H9 (cell line): ENCODE measurements at regions not wholly inside any gene's neighbourhood (a gene's known extent, or its start where the extent isn't known, plus 50 kb on each side); places are given as distances from the start of the nearest gene placed in this dataset.

Experiments
- DNase-seq: peaks from one replicate; pipeline ENCODE4 v3.0.0-alpha.2; 2017
- H2AFZ ChIP-seq: one replicate; pipeline ENCODE4 v1.6.1; 2013; ENCODE audit warnings: mild to moderate bottlenecking, low read length, control low read depth, moderate library complexity
- H2AK5ac ChIP-seq: 2 replicates; pipeline ENCODE4 v1.6.1; 2013; ENCODE audit warnings: low read length, control low read depth, mixed read lengths; ENCODE audit not compliant: insufficient read length
- H2BK120ac ChIP-seq: one replicate; pipeline ENCODE4 v1.6.1; 2013; ENCODE audit warnings: low read depth, mild to moderate bottlenecking, low read length, control low read depth, inconsistent platforms; ENCODE audit not compliant: poor library complexity, severe bottlenecking
- H2BK12ac ChIP-seq: 2 replicates; pipeline ENCODE4 v1.6.1; 2013; ENCODE audit warnings: low read length, control low read depth, mixed read lengths, low read depth; ENCODE audit not compliant: insufficient read length
- H2BK15ac ChIP-seq: 2 replicates; pipeline ENCODE4 v1.6.1; 2013; ENCODE audit warnings: low read depth, low read length, control low read depth
- H2BK20ac ChIP-seq: one replicate; pipeline ENCODE4 v1.6.1; 2013; ENCODE audit warnings: low read depth, mild to moderate bottlenecking, low read length, control low read depth, inconsistent platforms; ENCODE audit not compliant: poor library complexity, severe bottlenecking
- H2BK5ac ChIP-seq: 2 replicates; pipeline ENCODE4 v1.6.1; 2013; ENCODE audit warnings: low read length, control low read depth, mixed read lengths; ENCODE audit not compliant: insufficient read length
- H3K14ac ChIP-seq: 2 replicates; pipeline ENCODE4 v1.6.1; 2013; ENCODE audit warnings: low read length, control low read depth; ENCODE audit not compliant: insufficient read depth
- H3K18ac ChIP-seq: 2 replicates; pipeline ENCODE4 v1.6.1; 2013; ENCODE audit warnings: low read depth, mild to moderate bottlenecking, mixed read lengths, low read length, control low read depth; ENCODE audit not compliant: insufficient read length
- H3K23ac ChIP-seq: 2 replicates; pipeline ENCODE4 v1.6.1; 2013; ENCODE audit warnings: low read length, control low read depth, mixed read lengths, low read depth; ENCODE audit not compliant: insufficient read length
- H3K23me2 ChIP-seq: 2 replicates; pipeline ENCODE4 v1.6.1; 2013; ENCODE audit warnings: low read depth, mild to moderate bottlenecking, mixed read lengths, low read length, control low read depth; ENCODE audit not compliant: insufficient read length, poor library complexity, severe bottlenecking
- H3K27ac ChIP-seq: 2 replicates; pipeline ENCODE4 v1.5.1; 2013; ENCODE audit warnings: low read length, control low read depth, mixed read lengths, low read depth; ENCODE audit not compliant: insufficient read length
- H3K27me3 ChIP-seq: 2 replicates; pipeline ENCODE4 v1.6.1; 2013; ENCODE audit warnings: low read length, control low read depth, inconsistent platforms; ENCODE audit not compliant: insufficient read depth
- H3K4ac ChIP-seq: 2 replicates; pipeline ENCODE4 v1.6.1; 2013; ENCODE audit warnings: low read depth, mild to moderate bottlenecking, control low read depth, inconsistent platforms, low read length, moderate library complexity
- H3K4me1 ChIP-seq: 2 replicates; pipeline ENCODE4 v1.6.1; 2013; ENCODE audit warnings: low read length, control low read depth, inconsistent platforms; ENCODE audit not compliant: insufficient read depth
- H3K4me2 ChIP-seq: 2 replicates; pipeline ENCODE4 v1.6.1; 2013; ENCODE audit warnings: low read length, control low read depth, mixed read lengths; ENCODE audit not compliant: insufficient read length, insufficient read depth
- H3K56ac ChIP-seq: 2 replicates; pipeline ENCODE4 v1.6.1; 2013; ENCODE audit warnings: low read depth, mild to moderate bottlenecking, mixed read lengths, low read length, control low read depth; ENCODE audit not compliant: insufficient read length
- H3K79me1 ChIP-seq: 2 replicates; pipeline ENCODE4 v1.6.1; 2013; ENCODE audit warnings: low read depth, mild to moderate bottlenecking, moderate library complexity, low read length, control low read depth, inconsistent platforms; ENCODE audit not compliant: insufficient read depth, poor library complexity, severe bottlenecking
- H3K79me2 ChIP-seq: 2 replicates; pipeline ENCODE4 v1.6.1; 2013; ENCODE audit warnings: low read length, control low read depth, inconsistent platforms; ENCODE audit not compliant: insufficient read depth
- H3K9ac ChIP-seq: 2 replicates; pipeline ENCODE4 v1.6.1; 2013; ENCODE audit warnings: low read length, control low read depth, mixed read lengths; ENCODE audit not compliant: insufficient read length; ENCODE audit errors: extremely low read depth
- H3K9me3 ChIP-seq: one replicate; pipeline ENCODE4 v1.6.1; 2013; ENCODE audit warnings: low read depth, low read length, inconsistent platforms; ENCODE audit not compliant: control insufficient read depth
- H3T11ph ChIP-seq: one replicate; pipeline ENCODE4 v1.6.1; 2013; ENCODE audit warnings: mild to moderate bottlenecking, low read length, control low read depth, inconsistent platforms
- H4K20me1 ChIP-seq: one replicate; pipeline ENCODE4 v1.6.1; 2013; ENCODE audit not compliant: control insufficient read depth, insufficient read length, insufficient read depth
- H4K5ac ChIP-seq: 2 replicates; pipeline ENCODE4 v1.6.1; 2013; ENCODE audit warnings: low read depth, mild to moderate bottlenecking, mixed read lengths, low read length, control low read depth; ENCODE audit not compliant: insufficient read length
- H4K8ac ChIP-seq: replicated peaks from 2 replicates; pipeline ENCODE4 v1.6.1; 2013; ENCODE audit warnings: low read length, control low read depth, mixed read lengths, low read depth; ENCODE audit not compliant: insufficient read length
- H4K91ac ChIP-seq: 2 replicates; pipeline ENCODE4 v1.6.1; 2013; ENCODE audit warnings: low read depth, mild to moderate bottlenecking, moderate library complexity, mixed read lengths, low read length, control low read depth; ENCODE audit not compliant: insufficient read length
- H3K27ac Mint-ChIP-seq, 3 experiments: 2 replicates in 2 of 3; 3 replicates in 1 of 3; pipeline ENCODE4 v1.8.0; 2020 to 2021; ENCODE audit warnings: mixed read lengths in 3 of 3, mild to moderate bottlenecking in 1 of 3, moderate library complexity in 1 of 3
- H3K27me3 Mint-ChIP-seq: 2 replicates; pipeline ENCODE4 v1.8.0; 2021; ENCODE audit warnings: low read depth, mild to moderate bottlenecking, moderate library complexity, mixed read lengths
- H3K36me3 Mint-ChIP-seq, 3 experiments: 2 replicates in 2 of 3; 3 replicates in 1 of 3; pipeline ENCODE4 v1.8.0; 2020 to 2021; ENCODE audit warnings: low read depth in 3 of 3, mixed read lengths in 3 of 3; ENCODE audit not compliant: insufficient read depth in 1 of 3
- H3K4me1 Mint-ChIP-seq, 2 experiments: 2 replicates each; pipeline ENCODE4 v1.8.0; 2020; ENCODE audit warnings: mixed read lengths in 2 of 2
- H3K4me3 Mint-ChIP-seq, 2 experiments: 2 replicates in 1 of 2; 3 replicates in 1 of 2; pipeline ENCODE4 v1.8.0; 2020 to 2021; ENCODE audit warnings: mild to moderate bottlenecking in 2 of 2, mixed read lengths in 2 of 2, moderate library complexity in 1 of 2
- H3K9me3 Mint-ChIP-seq, 2 experiments: 2 replicates in 1 of 2; 3 replicates in 1 of 2; pipeline ENCODE4 v1.8.0; 2020; ENCODE audit warnings: mild to moderate bottlenecking in 2 of 2, mixed read lengths in 2 of 2, moderate library complexity in 1 of 2
- CTCF ChIP-seq: fragments of 200-600 bp; sonication (generic); conservative IDR thresholded peaks from 3 replicates; pipeline ENCODE4 v1.8.0; 2021; ENCODE audit warnings: antibody characterized with exemption, mild to moderate bottlenecking

DNA sequence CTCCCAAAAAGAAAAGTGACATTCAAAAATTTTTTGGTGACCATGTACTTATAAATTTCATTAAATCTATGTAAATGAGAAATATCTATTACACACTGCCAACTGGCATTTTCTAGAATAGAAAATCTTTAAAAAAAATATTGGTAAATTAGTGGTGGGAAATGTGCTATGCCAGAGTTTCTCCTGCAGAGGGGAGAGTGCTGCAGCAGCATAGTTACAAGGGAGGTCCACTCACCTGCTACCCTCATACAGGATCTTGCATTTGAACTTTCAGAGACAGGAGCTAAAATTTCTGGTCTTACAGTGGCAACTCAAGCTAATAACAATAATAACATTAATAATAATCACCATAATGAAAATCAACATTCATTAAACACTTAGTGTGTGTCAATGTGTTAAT is 459.6 kb downstream of the NSUN3 start:
- H3K18ac ChIP-seq: no peak overlapping the region
- no peak overlapping the region for H3K56ac ChIP-seq
- H2BK120ac ChIP-seq: no peak overlapping the region
- no peaks in the 10 kb centered on the region for H3K79me1 ChIP-seq
- H2BK20ac ChIP-seq: no peak overlapping the region
- H2AFZ ChIP-seq: no peak overlapping the region
- H4K20me1 ChIP-seq: no peaks in the 10 kb centered on the region
- no peak overlapping the region for H3K4ac ChIP-seq
- DNase-seq: no peak
- H3K23me2 ChIP-seq: no peaks in the 10 kb centered on the region
- no peak overlapping the region for H2BK15ac ChIP-seq
- H3K79me2 ChIP-seq: no peaks in the 10 kb centered on the region
- no peak overlapping the region for H2BK12ac ChIP-seq
- no peaks in the 10 kb centered on the region for H3K27me3 Mint-ChIP-seq
- peaks cover 25 to 26% of the 10 kb centered on the region in 2 experiments for H3K4me1 Mint-ChIP-seq
- no peak overlapping the region for H2BK5ac ChIP-seq
- H3K27ac ChIP-seq: no peak overlapping the region
- no peak overlapping the region for H4K8ac ChIP-seq
- no peak overlapping the region for H2AK5ac ChIP-seq
- no peak overlapping the region for H3K4me3 Mint-ChIP-seq
- no peak overlapping the region for H3T11ph ChIP-seq
- no peaks in the 10 kb centered on the region for H3K4me1 ChIP-seq
- no peaks in the 10 kb centered on the region for H3K9me3 ChIP-seq
- H3K9ac ChIP-seq: no peak overlapping the region
- peak; percentile 70 for TF ChIP-seq CTCF
- H3K27me3 ChIP-seq: no peaks in the 10 kb centered on the region
- H3K27ac Mint-ChIP-seq: no peak overlapping the region
- H3K23ac ChIP-seq: no peak overlapping the region
- H3K9me3 Mint-ChIP-seq: no peaks in the 10 kb centered on the region
- H4K5ac ChIP-seq: no peak overlapping the region
- no peak overlapping the region for H4K91ac ChIP-seq
- no peak overlapping the region for H3K14ac ChIP-seq
- no peaks in the 10 kb centered on the region for H3K36me3 Mint-ChIP-seq
- H3K4me2 ChIP-seq: no peak overlapping the region
